Sigmoid colon (tissue), 6 donors: ENCODE measurements at regions not wholly inside any gene's neighbourhood (a gene's known extent, or its start where the extent isn't known, plus 50 kb on each side); places are given as distances from the start of the nearest gene placed in this dataset.

Experiments used
- DNase-seq: peaks from one replicate; pipeline ENCODE4 v3.0.0-alpha.2; 2019
- H3K27ac ChIP-seq, 4 donors: fragments of 200-600 bp; sonication (generic); one replicate each; pipeline ENCODE4 v1.5.1; 2016 to 2019; ENCODE audit warnings: mild to moderate bottlenecking in 1 of 4
- H3K27me3 ChIP-seq, 3 donors: fragments of 200-600 bp; sonication (generic); one replicate each; pipeline ENCODE4 v1.5.1; 2019; ENCODE audit warnings: mild to moderate bottlenecking in 1 of 3
- H3K36me3 ChIP-seq, 4 donors: fragments of 200-600 bp; sonication (generic); one replicate each; pipeline ENCODE4 v1.5.1; 2016 to 2019
- H3K4me1 ChIP-seq, 4 donors: fragments of 200-600 bp; sonication (generic); one replicate each; pipeline ENCODE4 v1.5.1; 2017 to 2019
- H3K4me3 ChIP-seq, 4 donors: fragments of 200-600 bp; sonication (generic); one replicate each; pipeline ENCODE4 v1.5.1; 2017 to 2019; ENCODE audit warnings: mild to moderate bottlenecking in 2 of 4, moderate library complexity in 1 of 4
- H3K9me3 ChIP-seq, 4 donors: fragments of 200-600 bp in 3 of 4; sonication (generic) in 3 of 4; one replicate each; pipeline versions ENCODE4 v1.5.1 to v1.6.1; 2013 to 2019
- CTCF ChIP-seq, 4 experiments: fragments of 450-650 bp in 3 of 4; fragments of 200-600 bp in 1 of 4; IDR thresholded peaks; one replicate each; pipeline ENCODE4 v1.5.1; 2016 to 2019; ENCODE audit warnings: antibody characterized with exemption in 4 of 4, mild to moderate bottlenecking in 3 of 4, moderate library complexity in 2 of 4
- EP300 ChIP-seq, 4 donors: sonication (generic); formaldehyde crosslinking; IDR thresholded peaks; one replicate each; pipeline ENCODE4 v1.6.1; 2017; ENCODE audit warnings: antibody characterized with exemption in 4 of 4
- POLR2A ChIP-seq, 2 donors: fragments of 450-650 bp; IDR thresholded peaks; one replicate each; pipeline ENCODE4 v1.6.1; 2016; ENCODE audit warnings: antibody characterized with exemption in 2 of 2, mild to moderate bottlenecking in 2 of 2, moderate library complexity in 2 of 2
- POLR2AphosphoS5 ChIP-seq, 4 donors: sonication (generic); formaldehyde crosslinking; IDR thresholded peaks; one replicate each; pipeline ENCODE4 v1.6.1; 2017; ENCODE audit warnings: antibody characterized with exemption in 4 of 4
- WGBS, 2 donors: extraction: QIAGEN DNeasy Blood & Tissue Kit; methylation state at CpG; one replicate each; pipeline ENCODE4 v1.1.7; 2013; 5-methylcytosine and 5-hydroxymethylcytosine counted together
- intact Hi-C: fragments of 100-400 bp; cut with DNase I; formaldehyde crosslinking; loops from one replicate; pipeline ENCODE4 v1.15.1; 2023
- donor health status: healthy with polysubstance abuse.
- donor health status: healthy.

- intact Hi-C loops, result no loop called here
- 82 to 87% methylated on average over 19 of the region's 19 CpGs for WGBS, 2 donors
- no peak overlapping the region for H3K4me3 ChIP-seq
Observed at GRCh38 chr18:79627750-79628294, 51.8 kb upstream of the CTDP1 start.

GRCh38 chr18:79628416-79629248, 51.0 kb upstream of the CTDP1 start:
- H3K27me3 ChIP-seq, result peaks cover 0 to 18% (median 0%) of the 10 kb centered on the region in 3 donors
- 86 to 91% methylated on average over 31 of the region's 31 CpGs for WGBS, 2 donors
- H3K27ac ChIP-seq, result no peak overlapping the region
- no peaks in the 10 kb centered on the region for H3K4me1 ChIP-seq
- no peak for TF ChIP-seq CTCF (IDR thresholded peaks at IDR 0.05)
- no peak for TF ChIP-seq POLR2AphosphoS5 (IDR thresholded peaks at IDR 0.05)
- TF ChIP-seq POLR2A (IDR thresholded peaks at IDR 0.05), result no peak
- TF ChIP-seq EP300 (IDR thresholded peaks at IDR 0.05), result no peak
- no peak overlapping the region for H3K4me3 ChIP-seq
- intact Hi-C loops, result no loop called here
- no peaks in the 10 kb centered on the region for H3K9me3 ChIP-seq
- peak; percentile 47 for DNase-seq
- H3K36me3 ChIP-seq, result no peaks in the 10 kb centered on the region

More at GRCh38 chr18:79627750-79628294, 51.8 kb upstream of the CTDP1 start:
- Histone ChIP-seq H3K4me1 (no peaks in the 10 kb centered on the region), H3K27me3 (peaks cover 0 to 18% (median 0%) of the 10 kb centered on the region in 3 donors), H3K27ac (no peak overlapping the region), H3K9me3 (no peaks in the 10 kb centered on the region), H3K36me3 (no peaks in the 10 kb centered on the region)
- no peak for TF ChIP-seq CTCF (IDR thresholded peaks at IDR 0.05)
- peak; percentile 26 for DNase-seq

- Histone ChIP-seq H3K27me3 (peaks cover 0 to 17% (median 0%) of the 10 kb centered on the region in 3 donors), H3K4me1 (no peaks in the 10 kb centered on the region), H3K9me3 (no peaks in the 10 kb centered on the region), H3K27ac (no peak overlapping the region), H3K4me3 (no peak overlapping the region), H3K36me3 (no peaks in the 10 kb centered on the region)
- peak; percentile 48 for DNase-seq
- no peak for TF ChIP-seq POLR2A (IDR thresholded peaks at IDR 0.05)
- TF ChIP-seq POLR2AphosphoS5 (IDR thresholded peaks at IDR 0.05), result no peak
- no peak for TF ChIP-seq EP300 (IDR thresholded peaks at IDR 0.05)
- no peak for TF ChIP-seq CTCF (IDR thresholded peaks at IDR 0.05)
- intact Hi-C loops, result no loop called here
- WGBS, 2 donors, result 86 to 91% methylated on average over 10 of the region's 10 CpGs
Observed at GRCh38 chr18:79629249-79629558, 50.4 kb upstream of the CTDP1 start.

GRCh38 chr18:79629606-79630005, 50.0 kb upstream of the CTDP1 start:
- peaks cover 0 to 14% (median 0%) of the 10 kb centered on the region in 3 donors for H3K27me3 ChIP-seq
- H3K27ac ChIP-seq, result no peak overlapping the region
- WGBS, 2 donors, result 51 to 68% methylated on average over 6 of the region's 6 CpGs
- DNase-seq, result no peak
- intact Hi-C loops, result no loop called here
- no peaks in the 10 kb centered on the region for H3K36me3 ChIP-seq
- H3K4me1 ChIP-seq, result no peaks in the 10 kb centered on the region
- TF ChIP-seq EP300 (IDR thresholded peaks at IDR 0.05) (no peak), CTCF (IDR thresholded peaks at IDR 0.05) (no peak), POLR2AphosphoS5 (IDR thresholded peaks at IDR 0.05) (no peak), POLR2A (IDR thresholded peaks at IDR 0.05) (no peak)
- H3K9me3 ChIP-seq, result no peaks in the 10 kb centered on the region
- H3K4me3 ChIP-seq, result no peak overlapping the region
